Right lobe of liver (tissue), 4 donors: ENCODE measurements at regions not wholly inside any gene's neighbourhood (a gene's known extent, or its start where the extent isn't known, plus 50 kb on each side); places are given as distances from the start of the nearest gene placed in this dataset.

Experiments used
- POLR2A ChIP-seq: fragments of 450-650 bp; IDR thresholded peaks from one replicate; pipeline ENCODE4 v1.6.1; 2017; ENCODE audit warnings: antibody characterized with exemption, mild to moderate bottlenecking
- TF ChIP-seq, protein P1 (sequence below), 4 donors: fragments of 200-600 bp in 3 of 4; fragments of 450-650 bp in 1 of 4; IDR thresholded peaks; one replicate each; pipeline versions ENCODE4 v1.5.1 to v1.8.0; 2016 to 2022; ENCODE audit warnings: antibody characterized with exemption in 4 of 4, mild to moderate bottlenecking in 2 of 4
- donor health status: DM: no; HTN: no; CAD: no.
- donor health status: DM: no; HTN: no; CAD: no.
- donor health status: DM: no; HTN: yes; CAD: no.

DNA sequence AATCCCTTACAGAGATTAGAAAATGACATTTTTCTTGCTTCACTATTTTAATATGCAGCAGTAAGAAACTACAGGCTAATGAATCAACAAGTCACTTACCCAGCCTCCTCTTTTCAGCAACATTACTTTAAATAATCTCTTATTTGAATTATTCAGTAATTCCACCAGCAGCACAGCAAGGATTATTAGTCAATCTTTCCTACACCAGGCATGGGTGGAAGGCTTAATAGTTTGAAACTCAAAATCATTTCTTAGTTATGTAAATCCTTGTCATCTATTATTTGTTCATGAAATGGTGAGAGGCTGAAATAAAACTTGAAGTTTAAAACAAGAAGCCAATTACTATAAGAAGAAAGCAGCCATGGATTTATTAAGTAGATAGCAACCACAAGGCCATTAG lies 530.5 kb downstream of the KCNA4 start:
- TF ChIP-seq, protein P1, sequence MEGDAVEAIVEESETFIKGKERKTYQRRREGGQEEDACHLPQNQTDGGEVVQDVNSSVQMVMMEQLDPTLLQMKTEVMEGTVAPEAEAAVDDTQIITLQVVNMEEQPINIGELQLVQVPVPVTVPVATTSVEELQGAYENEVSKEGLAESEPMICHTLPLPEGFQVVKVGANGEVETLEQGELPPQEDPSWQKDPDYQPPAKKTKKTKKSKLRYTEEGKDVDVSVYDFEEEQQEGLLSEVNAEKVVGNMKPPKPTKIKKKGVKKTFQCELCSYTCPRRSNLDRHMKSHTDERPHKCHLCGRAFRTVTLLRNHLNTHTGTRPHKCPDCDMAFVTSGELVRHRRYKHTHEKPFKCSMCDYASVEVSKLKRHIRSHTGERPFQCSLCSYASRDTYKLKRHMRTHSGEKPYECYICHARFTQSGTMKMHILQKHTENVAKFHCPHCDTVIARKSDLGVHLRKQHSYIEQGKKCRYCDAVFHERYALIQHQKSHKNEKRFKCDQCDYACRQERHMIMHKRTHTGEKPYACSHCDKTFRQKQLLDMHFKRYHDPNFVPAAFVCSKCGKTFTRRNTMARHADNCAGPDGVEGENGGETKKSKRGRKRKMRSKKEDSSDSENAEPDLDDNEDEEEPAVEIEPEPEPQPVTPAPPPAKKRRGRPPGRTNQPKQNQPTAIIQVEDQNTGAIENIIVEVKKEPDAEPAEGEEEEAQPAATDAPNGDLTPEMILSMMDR (IDR thresholded peaks at IDR 0.05) = no peak
- TF ChIP-seq POLR2A = no peak
